ENCODE measurements at regions not wholly inside any gene's neighbourhood (a gene's known extent, or its start where the extent isn't known, plus 50 kb on each side); places are given as distances from the start of the nearest gene placed in this dataset.

GRCh38 chr12:108033090-108033489 lies 96.0 kb upstream of the WSCD2 start:
- no peaks in the 10 kb centered on the region for H3K9me3 ChIP-seq
- ATAC-seq (no peak), DNase-seq (no peak), FAIRE-seq (no peak)
- 35 to 46% methylated on average over 2 of the region's 2 CpGs for WGBS, 2 donors
- TF ChIP-seq, protein P1, sequence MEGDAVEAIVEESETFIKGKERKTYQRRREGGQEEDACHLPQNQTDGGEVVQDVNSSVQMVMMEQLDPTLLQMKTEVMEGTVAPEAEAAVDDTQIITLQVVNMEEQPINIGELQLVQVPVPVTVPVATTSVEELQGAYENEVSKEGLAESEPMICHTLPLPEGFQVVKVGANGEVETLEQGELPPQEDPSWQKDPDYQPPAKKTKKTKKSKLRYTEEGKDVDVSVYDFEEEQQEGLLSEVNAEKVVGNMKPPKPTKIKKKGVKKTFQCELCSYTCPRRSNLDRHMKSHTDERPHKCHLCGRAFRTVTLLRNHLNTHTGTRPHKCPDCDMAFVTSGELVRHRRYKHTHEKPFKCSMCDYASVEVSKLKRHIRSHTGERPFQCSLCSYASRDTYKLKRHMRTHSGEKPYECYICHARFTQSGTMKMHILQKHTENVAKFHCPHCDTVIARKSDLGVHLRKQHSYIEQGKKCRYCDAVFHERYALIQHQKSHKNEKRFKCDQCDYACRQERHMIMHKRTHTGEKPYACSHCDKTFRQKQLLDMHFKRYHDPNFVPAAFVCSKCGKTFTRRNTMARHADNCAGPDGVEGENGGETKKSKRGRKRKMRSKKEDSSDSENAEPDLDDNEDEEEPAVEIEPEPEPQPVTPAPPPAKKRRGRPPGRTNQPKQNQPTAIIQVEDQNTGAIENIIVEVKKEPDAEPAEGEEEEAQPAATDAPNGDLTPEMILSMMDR (IDR thresholded peaks at IDR 0.05): no peak
- no peaks in the 10 kb centered on the region for H3K4me1 ChIP-seq
- no peak overlapping the region for H3K4me3 ChIP-seq
- no peaks in the 10 kb centered on the region for H3K27me3 ChIP-seq
- no peak overlapping the region for H3K27ac ChIP-seq
- intact Hi-C loops (cut with DNase I): no loop called here
- no peaks in the 10 kb centered on the region for H3K36me3 ChIP-seq

GRCh38 chr12:108035372-108035771 lies 93.7 kb upstream of the WSCD2 start:
- intact Hi-C loops (cut with DNase I): no loop called here

DNA sequence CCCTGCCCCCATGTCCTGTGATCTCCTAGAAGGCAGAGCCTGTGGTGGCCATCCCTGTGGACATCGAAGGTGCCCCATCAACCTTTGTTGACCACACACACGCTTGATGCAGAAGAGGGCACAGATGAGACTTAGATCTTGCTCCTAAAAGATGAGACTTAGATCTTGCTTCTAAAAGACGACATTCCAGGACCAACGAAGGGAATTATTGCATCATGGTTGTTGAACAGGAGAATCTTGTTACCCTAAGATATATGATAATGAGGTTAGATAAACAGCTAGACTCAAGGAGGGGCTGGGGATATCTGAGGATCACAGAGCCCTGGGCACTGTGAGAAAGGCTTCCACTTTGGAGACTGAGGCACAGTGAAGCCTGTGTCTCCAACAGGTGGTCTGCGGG lies 91.1 kb upstream of the WSCD2 start:
- Histone ChIP-seq H3K4me1 (no peaks in the 10 kb centered on the region), H3K36me3 (no peaks in the 10 kb centered on the region), H3K27ac (no peak overlapping the region), H3K4me3 (no peak overlapping the region), H3K27me3 (no peaks in the 10 kb centered on the region), H3K9me3 (no peaks in the 10 kb centered on the region)
- intact Hi-C loops (cut with DNase I): no loop called here
- no peak for DNase-seq
- ATAC-seq: no peak
- WGBS, 2 donors: 63 to 69% methylated on average over 5 of the region's 5 CpGs
- no peak for FAIRE-seq
- TF ChIP-seq, protein P1 (IDR thresholded peaks at IDR 0.05): no peak

More at GRCh38 chr12:108035372-108035771, 93.7 kb upstream of the WSCD2 start:
- ATAC-seq: no peak
- no peak for DNase-seq
- no peak overlapping the region for H3K4me3 ChIP-seq
- FAIRE-seq: no peak
- WGBS, 2 donors: 53 to 84% methylated on average over 1 of the region's 1 CpG
- TF ChIP-seq, protein P1 (IDR thresholded peaks at IDR 0.05): no peak
- no peaks in the 10 kb centered on the region for H3K36me3 ChIP-seq
- H3K9me3 ChIP-seq: no peaks in the 10 kb centered on the region
- no peaks in the 10 kb centered on the region for H3K4me1 ChIP-seq
- no peak overlapping the region for H3K27ac ChIP-seq
- no peaks in the 10 kb centered on the region for H3K27me3 ChIP-seq

GRCh38 chr12:108039794-108040193 lies 89.3 kb upstream of the WSCD2 start:
- TF ChIP-seq, protein P1 (IDR thresholded peaks at IDR 0.05): no peak
- H3K4me1 ChIP-seq: no peaks in the 10 kb centered on the region
- no peak overlapping the region for H3K27ac ChIP-seq
- H3K36me3 ChIP-seq: no peaks in the 10 kb centered on the region
- intact Hi-C loops (cut with DNase I): no loop called here
- FAIRE-seq (no peak), DNase-seq (no peak), ATAC-seq (no peak)
- WGBS, 2 donors: 57 to 59% methylated on average over 4 of the region's 4 CpGs
- no peaks in the 10 kb centered on the region for H3K9me3 ChIP-seq
- H3K4me3 ChIP-seq: no peak overlapping the region
- H3K27me3 ChIP-seq: no peaks in the 10 kb centered on the region

DNA sequence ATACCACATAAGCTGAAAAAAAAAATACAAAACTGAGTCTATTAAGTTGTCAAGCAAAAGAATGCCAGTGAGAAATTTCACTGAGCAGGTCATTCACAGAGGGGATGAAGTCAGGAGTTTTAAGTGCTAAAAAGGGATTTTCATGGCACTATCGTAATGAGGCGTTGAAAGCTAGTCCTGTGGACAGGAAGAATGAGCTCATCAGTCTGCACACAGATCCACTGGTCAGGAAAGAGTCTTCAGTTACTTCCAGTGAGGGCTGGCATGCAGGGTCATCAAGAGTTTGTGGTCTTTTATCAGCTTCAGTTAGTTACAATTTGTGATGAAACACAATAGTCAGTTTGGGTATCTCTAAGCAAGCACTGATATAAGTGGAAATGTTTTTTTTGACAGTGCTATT lies 88.1 kb upstream of the WSCD2 start:
- WGBS, 2 donors: 66 to 67% methylated on average over 2 of the region's 2 CpGs
- H3K27me3 ChIP-seq: peaks cover 0 to 5% (median 0%) of the 10 kb centered on the region in 4 donors
- no peaks in the 10 kb centered on the region for H3K36me3 ChIP-seq
- ATAC-seq (no peak), FAIRE-seq (no peak), DNase-seq (no peak)
- H3K27ac ChIP-seq: no peak overlapping the region
- TF ChIP-seq, protein P1 (IDR thresholded peaks at IDR 0.05): no peak
- H3K4me3 ChIP-seq: no peak overlapping the region
- H3K9me3 ChIP-seq: no peaks in the 10 kb centered on the region
- no peaks in the 10 kb centered on the region for H3K4me1 ChIP-seq
- intact Hi-C loops (cut with DNase I): no loop called here
